ENCODE measurements at regions not wholly inside any gene's neighbourhood (a gene's known extent, or its start where the extent isn't known, plus 50 kb on each side); places are given as distances from the start of the nearest gene placed in this dataset.
"Not testable (repeated sequence)": the region's sequence is repeated elsewhere in the genome, so short reads cannot be mapped to it uniquely, and the experiment has no call there.

DNA sequence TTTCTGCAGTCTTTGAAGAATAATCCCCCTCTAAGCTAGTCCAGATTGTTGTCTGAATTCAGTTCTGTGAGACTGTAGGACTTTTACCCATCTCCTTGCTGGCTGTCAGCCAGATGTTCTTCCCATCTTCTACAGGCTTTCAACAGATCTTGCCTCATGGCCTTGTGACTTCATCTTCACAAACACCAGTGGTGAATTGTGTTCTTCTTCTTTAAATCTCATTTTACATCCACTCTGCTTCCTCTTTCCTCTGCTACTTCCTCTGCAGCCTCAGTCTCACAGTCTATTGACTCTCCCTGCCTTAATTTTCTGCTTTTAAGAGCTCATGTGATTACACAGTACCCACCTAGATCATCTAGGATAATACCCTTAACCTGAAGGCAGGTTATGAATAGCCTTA lies 859.0 kb upstream of the SLITRK1 start:
- no peak for ATAC-seq
- DNase-seq (ENCODE audit: low spot score in 2 of 2) = no peak

GRCh38 chr13:84739021-84739420 lies 856.7 kb upstream of the SLITRK1 start:
- ATAC-seq = no peak
- no peaks in the 10 kb centered on the region for H3K36me3 Mint-ChIP-seq

More for the DNA sequence above, 859.0 kb upstream of the SLITRK1 start:
- no peaks in the 10 kb centered on the region for H3K4me1 Mint-ChIP-seq
- H3K9me3 Mint-ChIP-seq = peaks cover 11% of the 10 kb centered on the region
- no peak overlapping the region for H3K4me3 Mint-ChIP-seq
- no peak overlapping the region for H3K27ac Mint-ChIP-seq
- H3K36me3 Mint-ChIP-seq = no peaks in the 10 kb centered on the region

DNA sequence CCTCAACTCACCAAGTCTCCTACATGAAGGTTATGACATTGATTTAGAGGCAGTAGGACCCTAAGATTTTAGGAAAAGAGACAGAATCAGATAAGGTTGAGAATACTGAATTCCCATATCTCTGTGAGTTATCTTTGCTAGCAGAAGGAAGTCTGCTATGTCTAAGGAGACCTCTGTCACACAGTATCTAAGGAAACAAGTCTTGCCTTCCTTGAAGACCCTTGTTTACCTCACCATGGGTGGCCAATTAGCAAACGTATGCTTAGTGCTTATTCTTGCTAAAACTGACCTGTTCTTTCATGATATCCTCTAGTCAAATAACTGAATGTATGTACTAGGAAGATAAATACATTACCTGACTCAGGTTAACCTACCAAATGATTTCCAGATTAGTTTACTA lies 855.4 kb upstream of the SLITRK1 start:
- no peak overlapping the region for H3K4me3 Mint-ChIP-seq
- ATAC-seq (no peak), DNase-seq (ENCODE audit: low spot score in 2 of 2) (no peak)
- no peaks in the 10 kb centered on the region for H3K4me1 Mint-ChIP-seq
- H3K27ac Mint-ChIP-seq = no peak overlapping the region
- peaks cover 8% of the 10 kb centered on the region for H3K9me3 Mint-ChIP-seq
- no peaks in the 10 kb centered on the region for H3K36me3 Mint-ChIP-seq

More at GRCh38 chr13:84739021-84739420, 856.7 kb upstream of the SLITRK1 start:
- DNase-seq (ENCODE audit: low spot score in 2 of 2) = no peak
- no peak overlapping the region for H3K4me3 Mint-ChIP-seq
- H3K27ac Mint-ChIP-seq = no peak overlapping the region
- peaks cover 11% of the 10 kb centered on the region for H3K9me3 Mint-ChIP-seq
- H3K4me1 Mint-ChIP-seq = no peaks in the 10 kb centered on the region

- H3K36me3 Mint-ChIP-seq = no peaks in the 10 kb centered on the region
- no peak overlapping the region for H3K4me3 Mint-ChIP-seq
- DNase-seq (ENCODE audit: low spot score in 2 of 2) = no peak
- H3K4me1 Mint-ChIP-seq = no peaks in the 10 kb centered on the region
- ATAC-seq = no peak
- H3K27ac Mint-ChIP-seq = no peak overlapping the region
- no peaks in the 10 kb centered on the region for H3K9me3 Mint-ChIP-seq
Measured at GRCh38 chr13:84730376-84730775, 848.1 kb upstream of the SLITRK1 start.

GRCh38 chr13:84705982-84706710 lies 823.9 kb upstream of the SLITRK1 start:
- no peaks in the 10 kb centered on the region for H3K36me3 Mint-ChIP-seq
- DNase-seq (ENCODE audit: low spot score in 2 of 2) = no peak
- ATAC-seq = peak; percentile 8
- H3K4me3 Mint-ChIP-seq = no peak overlapping the region
- no peaks in the 10 kb centered on the region for H3K4me1 Mint-ChIP-seq
- no peak overlapping the region for H3K27ac Mint-ChIP-seq
- no peaks in the 10 kb centered on the region for H3K9me3 Mint-ChIP-seq

DNA sequence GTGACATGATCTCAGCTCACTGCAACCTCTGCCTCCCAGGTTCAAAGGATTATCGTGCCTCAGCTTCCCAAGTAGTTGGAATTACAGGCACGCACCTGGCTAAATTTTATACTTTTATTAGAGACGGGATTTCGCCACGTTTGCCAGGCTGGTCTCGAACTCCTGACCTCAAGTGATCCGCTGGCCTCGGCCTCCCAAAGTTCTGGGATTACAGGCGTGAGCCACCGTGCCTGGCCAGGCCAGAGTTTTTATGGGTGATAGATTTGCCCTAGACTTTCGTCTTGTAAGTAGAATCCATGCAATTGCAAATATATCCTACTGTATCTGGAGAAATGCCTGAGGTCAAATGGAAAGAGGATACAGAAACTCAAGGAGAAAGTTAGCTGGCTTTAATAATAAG lies 819.9 kb upstream of the SLITRK1 start:
- Mint-ChIP-seq H3K4me3 (no peak overlapping the region), H3K36me3 (no peaks in the 10 kb centered on the region), H3K27ac (no peak overlapping the region), H3K9me3 (peaks cover 8% of the 10 kb centered on the region), H3K4me1 (no peaks in the 10 kb centered on the region)
- DNase-seq (ENCODE audit: low spot score in 2 of 2) = no peak
- no peak for ATAC-seq

DNA sequence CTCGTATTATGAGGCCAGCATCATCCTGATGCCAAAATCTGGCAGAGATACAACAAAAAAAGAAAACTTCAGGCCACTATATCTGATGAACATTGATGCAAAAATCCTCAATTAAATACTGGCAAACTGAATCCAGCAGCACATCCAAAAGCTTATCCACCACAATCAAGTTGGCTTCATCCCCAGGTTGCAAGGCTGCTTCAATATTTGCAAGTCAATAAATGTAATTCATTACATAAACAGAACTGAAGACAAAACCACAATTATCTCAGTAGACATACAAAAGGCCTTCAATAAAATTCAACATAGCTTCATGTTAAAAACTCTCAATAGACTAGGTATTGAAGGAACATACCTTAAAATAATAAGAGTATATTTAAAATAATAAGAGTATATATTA lies 815.3 kb upstream of the SLITRK1 start:
- not testable (repeated sequence) for H3K27ac Mint-ChIP-seq; DNase-seq (ENCODE audit: low spot score in 2 of 2); H3K4me3 Mint-ChIP-seq; H3K36me3 Mint-ChIP-seq; ATAC-seq; H3K4me1 Mint-ChIP-seq
- peaks cover 18% of the 10 kb centered on the region for H3K9me3 Mint-ChIP-seq

- H3K36me3 Mint-ChIP-seq = no peaks in the 10 kb centered on the region
- H3K27ac Mint-ChIP-seq = no peak overlapping the region
- ATAC-seq = no peak
Measured at GRCh38 chr13:84686973-84687372, 804.7 kb upstream of the SLITRK1 start.

GRCh38 chr13:84686458-84686857 lies 804.2 kb upstream of the SLITRK1 start:
- DNase-seq (ENCODE audit: low spot score in 2 of 2) = no peak
- ATAC-seq = no peak
- H3K4me1 Mint-ChIP-seq = no peaks in the 10 kb centered on the region
- no peaks in the 10 kb centered on the region for H3K36me3 Mint-ChIP-seq
- H3K27ac Mint-ChIP-seq = no peak overlapping the region
- H3K4me3 Mint-ChIP-seq = no peak overlapping the region
- peaks cover 2% of the 10 kb centered on the region for H3K9me3 Mint-ChIP-seq

More at GRCh38 chr13:84686973-84687372, 804.7 kb upstream of the SLITRK1 start:
- H3K4me1 Mint-ChIP-seq = no peaks in the 10 kb centered on the region
- no peak for DNase-seq (ENCODE audit: low spot score in 2 of 2)
- peaks cover 2% of the 10 kb centered on the region for H3K9me3 Mint-ChIP-seq
- no peak overlapping the region for H3K4me3 Mint-ChIP-seq

- Mint-ChIP-seq H3K4me3 (no peak overlapping the region), H3K4me1 (no peaks in the 10 kb centered on the region), H3K36me3 (no peaks in the 10 kb centered on the region), H3K27ac (no peak overlapping the region), H3K9me3 (peaks cover 2% of the 10 kb centered on the region)
- ATAC-seq (no peak), DNase-seq (ENCODE audit: low spot score in 2 of 2) (no peak)
Measured at GRCh38 chr13:84684804-84685203, 802.5 kb upstream of the SLITRK1 start.

- no peaks in the 10 kb centered on the region for H3K36me3 Mint-ChIP-seq
- no peak overlapping the region for H3K4me3 Mint-ChIP-seq
- DNase-seq (ENCODE audit: low spot score in 2 of 2) (no peak), ATAC-seq (no peak)
- peaks cover 2% of the 10 kb centered on the region for H3K9me3 Mint-ChIP-seq
- H3K27ac Mint-ChIP-seq = no peak overlapping the region
- no peaks in the 10 kb centered on the region for H3K4me1 Mint-ChIP-seq
Measured at GRCh38 chr13:84684048-84684662, 801.9 kb upstream of the SLITRK1 start.

- H3K36me3 Mint-ChIP-seq = no peaks in the 10 kb centered on the region
- no peak for ATAC-seq
Measured at GRCh38 chr13:84683448-84683847, 801.2 kb upstream of the SLITRK1 start.

GRCh38 chr13:84677836-84678235 lies 795.6 kb upstream of the SLITRK1 start:
- Mint-ChIP-seq H3K27ac (no peak overlapping the region), H3K4me3 (no peak overlapping the region), H3K36me3 (no peaks in the 10 kb centered on the region), H3K9me3 (no peaks in the 10 kb centered on the region), H3K4me1 (no peaks in the 10 kb centered on the region)
- no peak for DNase-seq (ENCODE audit: low spot score in 2 of 2)
- no peak for ATAC-seq

More at GRCh38 chr13:84683448-84683847, 801.2 kb upstream of the SLITRK1 start:
- no peaks in the 10 kb centered on the region for H3K4me1 Mint-ChIP-seq
- no peak for DNase-seq (ENCODE audit: low spot score in 2 of 2)
- H3K9me3 Mint-ChIP-seq = peaks cover 2% of the 10 kb centered on the region
- H3K4me3 Mint-ChIP-seq = no peak overlapping the region
- H3K27ac Mint-ChIP-seq = no peak overlapping the region

GRCh38 chr13:84672616-84673015 lies 790.3 kb upstream of the SLITRK1 start:
- no peaks in the 10 kb centered on the region for H3K9me3 Mint-ChIP-seq
- ATAC-seq = no peak
- H3K36me3 Mint-ChIP-seq = no peaks in the 10 kb centered on the region
- H3K4me3 Mint-ChIP-seq = no peak overlapping the region
- DNase-seq (ENCODE audit: low spot score in 2 of 2) = no peak
- no peaks in the 10 kb centered on the region for H3K4me1 Mint-ChIP-seq
- H3K27ac Mint-ChIP-seq = no peak overlapping the region

DNA sequence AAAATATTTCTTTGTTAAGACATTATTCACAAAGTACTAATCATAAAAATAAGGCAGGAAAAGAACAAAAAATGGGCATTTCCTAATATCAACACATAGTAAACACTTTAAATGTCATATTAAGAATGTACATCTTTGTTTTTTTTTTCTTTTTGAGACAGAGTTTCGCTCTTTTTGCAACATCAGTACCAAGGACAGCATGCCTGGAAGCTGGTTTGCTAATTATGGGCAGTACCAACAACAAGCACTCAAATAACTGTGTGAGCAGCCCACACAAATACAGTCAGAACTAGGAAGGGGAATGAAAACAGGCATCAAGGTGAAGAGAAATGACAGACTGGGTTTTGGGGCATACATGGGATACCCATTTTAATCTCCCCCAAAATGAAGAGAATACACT lies 788.0 kb upstream of the SLITRK1 start:
- Mint-ChIP-seq H3K4me1 (no peaks in the 10 kb centered on the region), H3K9me3 (no peaks in the 10 kb centered on the region), H3K36me3 (no peaks in the 10 kb centered on the region), H3K4me3 (no peak overlapping the region), H3K27ac (no peak overlapping the region)
- DNase-seq (ENCODE audit: low spot score in 2 of 2) (no peak), ATAC-seq (no peak)

DNA sequence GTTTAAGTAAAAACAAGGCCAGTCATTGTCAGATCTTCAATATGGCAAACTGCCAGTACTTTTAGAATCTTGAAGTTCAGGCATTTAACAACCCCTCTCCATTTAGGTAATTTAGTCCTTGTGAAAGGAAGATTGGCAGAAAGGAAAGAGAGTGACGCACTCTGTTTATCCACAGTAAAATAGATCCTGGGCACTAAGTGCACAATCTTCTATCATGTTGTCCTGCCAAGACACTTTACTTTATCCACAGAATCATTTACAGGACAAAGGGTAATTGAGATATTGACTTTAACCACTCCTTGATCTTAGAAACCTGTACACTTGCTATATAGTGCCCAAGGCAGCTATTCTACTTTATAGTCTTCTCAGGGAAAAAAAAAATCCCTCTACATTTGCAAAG lies 786.4 kb upstream of the SLITRK1 start:
- ATAC-seq (no peak), DNase-seq (ENCODE audit: low spot score in 2 of 2) (no peak)
- Mint-ChIP-seq H3K36me3 (no peaks in the 10 kb centered on the region), H3K4me1 (no peaks in the 10 kb centered on the region), H3K9me3 (no peaks in the 10 kb centered on the region), H3K27ac (no peak overlapping the region), H3K4me3 (no peak overlapping the region)
